Neutrophil (primary cell): ENCODE measurements at regions not wholly inside any gene's neighbourhood (a gene's known extent, or its start where the extent isn't known, plus 50 kb on each side); places are given as distances from the start of the nearest gene placed in this dataset.

Experiments used
- H3K27ac ChIP-seq: fragments of 200-600 bp; sonication (generic); 2 replicates; pipeline ENCODE4 v1.5.1; 2016; ENCODE audit warnings: mild to moderate bottlenecking, moderate library complexity
- H3K27me3 ChIP-seq: fragments of 200-600 bp; sonication (generic); 2 replicates; pipeline ENCODE4 v1.6.0; 2016; ENCODE audit warnings: mild to moderate bottlenecking
- H3K36me3 ChIP-seq: fragments of 200-600 bp; sonication (generic); 2 replicates; pipeline ENCODE4 v1.5.1; 2017
- H3K4me1 ChIP-seq, 2 experiments: fragments of 200-600 bp in 1 of 2; sonication (generic) in 1 of 2; 1 replicate in 1 of 2; 2 replicates in 1 of 2; pipeline versions ENCODE4 v1.5.1 to v1.6.1; 2013 to 2016; ENCODE audit warnings: low read depth in 1 of 2, low read length in 1 of 2, mild to moderate bottlenecking in 1 of 2, moderate library complexity in 1 of 2; ENCODE audit not compliant: control insufficient read depth in 1 of 2, insufficient read depth in 1 of 2
- H3K4me3 ChIP-seq, 2 experiments: fragments of 200-600 bp in 1 of 2; sonication (generic) in 1 of 2; 1 replicate in 1 of 2; 2 replicates in 1 of 2; pipeline ENCODE4 v1.5.1; 2013 to 2016; ENCODE audit warnings: low read depth in 1 of 2, low read length in 1 of 2, mild to moderate bottlenecking in 1 of 2, moderate library complexity in 1 of 2
- H3K9me3 ChIP-seq: fragments of 200-600 bp; sonication (generic); 2 replicates; pipeline ENCODE4 v1.5.1; 2016
- CTCF ChIP-seq: fragments of 200-600 bp; sonication (generic); IDR thresholded peaks from 2 replicates; pipeline ENCODE4 v1.5.1; 2016; ENCODE audit warnings: antibody characterized with exemption

DNA sequence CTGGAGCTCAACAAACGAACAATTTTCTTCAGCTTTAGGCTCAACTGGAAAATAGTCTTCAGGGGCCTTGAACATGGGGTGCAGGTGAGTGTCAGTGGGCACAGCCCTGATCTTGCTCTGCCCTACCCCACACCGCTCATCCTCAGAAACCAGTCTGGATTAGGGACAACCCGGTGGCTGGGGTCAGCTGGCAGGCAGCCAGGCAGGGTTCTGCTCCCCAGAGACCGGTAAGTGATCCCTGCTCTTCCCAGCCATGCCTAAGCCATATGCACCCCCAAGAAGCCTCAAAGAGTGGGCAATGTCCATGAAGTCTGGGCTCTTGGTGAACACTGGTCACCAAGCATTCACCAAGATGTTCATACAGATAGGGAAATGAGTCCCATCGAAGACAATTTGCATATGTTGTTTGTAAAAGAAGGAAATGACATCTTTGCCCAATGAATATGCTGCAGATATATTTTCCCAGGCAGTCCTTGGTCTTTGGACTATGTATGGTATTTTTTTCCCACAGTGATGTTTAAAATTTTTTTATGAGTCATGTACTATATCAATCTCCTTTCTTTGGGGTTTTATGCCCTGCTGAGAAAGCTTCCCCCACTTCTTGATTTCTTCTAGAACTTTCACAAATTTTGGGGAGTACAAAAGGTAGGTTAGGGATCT is 63.9 kb upstream of the VASH1 start:
- Histone ChIP-seq H3K4me3 (no peak overlapping the region), H3K36me3 (no peaks in the 10 kb centered on the region), H3K9me3 (no peaks in the 10 kb centered on the region), H3K27ac (no peak overlapping the region), H3K27me3 (no peaks in the 10 kb centered on the region), H3K4me1 (no peaks in the 10 kb centered on the region)
- no peak for TF ChIP-seq CTCF

GRCh38 chr14:76698191-76698590 is 63.1 kb upstream of the VASH1 start:
- no peaks in the 10 kb centered on the region for H3K9me3 ChIP-seq
- no peaks in the 10 kb centered on the region for H3K36me3 ChIP-seq
- no peaks in the 10 kb centered on the region for H3K27me3 ChIP-seq
- no peaks in the 10 kb centered on the region for H3K4me1 ChIP-seq
- no peak overlapping the region for H3K4me3 ChIP-seq
- no peak overlapping the region for H3K27ac ChIP-seq
- TF ChIP-seq CTCF = no peak

DNA sequence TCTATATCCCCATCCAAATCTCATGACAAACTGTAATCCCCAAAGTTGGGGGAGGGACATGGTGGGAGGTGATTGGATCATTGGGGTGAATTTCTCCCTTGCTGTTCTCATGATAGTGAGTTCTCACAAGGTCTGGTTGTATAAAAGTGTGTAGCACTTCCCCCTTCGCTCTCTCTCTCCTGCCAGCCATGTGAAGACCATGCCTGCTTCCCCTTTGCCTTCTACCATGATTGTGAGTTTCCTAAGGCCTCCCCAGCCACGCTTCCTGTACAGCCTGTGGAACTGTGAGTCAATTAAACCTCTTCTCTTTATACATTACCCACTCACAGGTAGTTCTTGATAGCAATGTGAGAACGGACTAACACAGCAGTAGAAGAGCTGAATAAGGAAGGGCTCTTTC is 62.6 kb upstream of the VASH1 start:
- no peak for TF ChIP-seq CTCF

DNA sequence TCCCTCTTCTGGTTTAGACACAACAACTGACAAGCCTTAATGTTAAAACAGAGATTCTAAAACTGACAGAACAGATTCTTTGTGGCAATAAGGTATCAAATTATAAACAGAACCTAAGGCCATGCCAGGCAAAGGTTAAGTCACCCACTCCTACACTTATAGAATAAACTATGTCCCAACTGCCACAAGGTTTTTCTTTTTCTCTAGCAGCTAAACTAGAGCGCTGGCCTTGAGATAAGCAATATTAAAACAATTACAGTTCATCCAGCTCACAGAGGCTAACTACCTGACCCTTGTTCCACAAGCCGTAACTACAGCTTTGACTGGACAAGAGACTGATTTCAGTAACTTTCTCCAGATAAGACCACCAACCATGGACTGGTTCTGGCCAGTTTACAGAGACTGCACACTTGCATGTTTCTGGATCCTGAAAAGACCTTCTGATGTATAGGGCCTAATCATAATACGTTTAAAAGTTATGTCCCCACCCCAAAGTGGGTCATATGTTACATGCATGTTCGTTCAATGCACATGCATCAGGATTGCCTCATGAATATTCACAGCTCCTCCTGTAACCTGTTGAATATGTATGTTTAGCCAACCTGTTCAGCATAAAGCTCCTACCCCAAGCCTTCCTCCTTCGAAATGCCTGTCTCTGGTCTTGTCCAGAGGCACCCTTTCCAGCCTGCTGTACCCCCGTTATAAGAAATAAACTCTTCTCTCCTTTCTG is 61.9 kb upstream of the VASH1 start:
- H3K27me3 ChIP-seq = no peaks in the 10 kb centered on the region
- H3K36me3 ChIP-seq = no peaks in the 10 kb centered on the region
- H3K4me3 ChIP-seq = no peak overlapping the region
- H3K9me3 ChIP-seq = no peaks in the 10 kb centered on the region
- TF ChIP-seq CTCF = no peak
- H3K27ac ChIP-seq = no peak overlapping the region
- H3K4me1 ChIP-seq = no peaks in the 10 kb centered on the region

More for the DNA sequence above, 62.6 kb upstream of the VASH1 start:
- H3K27ac ChIP-seq = no peak overlapping the region
- H3K36me3 ChIP-seq = no peaks in the 10 kb centered on the region
- H3K27me3 ChIP-seq = no peaks in the 10 kb centered on the region
- no peaks in the 10 kb centered on the region for H3K9me3 ChIP-seq
- H3K4me3 ChIP-seq = no peak overlapping the region
- no peaks in the 10 kb centered on the region for H3K4me1 ChIP-seq

DNA sequence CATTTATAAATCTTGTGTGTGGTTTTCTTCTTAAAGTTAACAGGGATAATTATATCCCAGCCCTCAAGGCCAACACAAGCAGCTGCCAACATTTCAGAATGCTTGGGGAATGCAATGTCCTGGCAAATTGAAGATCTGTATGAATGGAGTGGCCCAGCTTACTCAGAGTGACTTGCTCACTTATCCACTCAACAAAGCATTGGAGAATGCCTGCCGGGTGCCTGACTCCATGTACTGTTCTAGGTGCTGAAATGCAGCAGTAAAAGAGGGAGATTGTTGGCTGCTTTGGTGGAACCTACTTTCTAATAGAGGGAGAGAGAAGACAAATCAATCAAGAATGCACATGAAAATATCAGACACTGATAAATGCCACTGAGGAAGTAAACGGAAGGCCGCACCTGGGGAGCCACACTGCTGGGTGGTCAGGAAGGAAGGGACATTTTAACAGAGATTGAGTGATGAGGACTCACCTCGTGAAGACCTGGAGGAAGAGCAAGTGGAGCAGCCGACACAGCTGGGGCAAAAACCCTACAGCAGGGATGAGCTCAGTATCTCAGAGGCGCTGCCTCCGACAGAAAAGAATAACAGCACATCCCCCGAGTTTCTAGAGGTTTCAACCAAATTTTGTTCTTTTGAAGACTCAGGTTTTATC is 61.2 kb upstream of the VASH1 start:
- Histone ChIP-seq H3K27ac (no peak overlapping the region), H3K36me3 (no peaks in the 10 kb centered on the region), H3K9me3 (no peaks in the 10 kb centered on the region), H3K4me3 (no peak overlapping the region), H3K27me3 (no peaks in the 10 kb centered on the region), H3K4me1 (no peaks in the 10 kb centered on the region)
- no peak for TF ChIP-seq CTCF
